ENCODE measurements at regions not wholly inside any gene's neighbourhood (a gene's known extent, or its start where the extent isn't known, plus 50 kb on each side); places are given as distances from the start of the nearest gene placed in this dataset.
"Not testable (repeated sequence)": the region's sequence is repeated elsewhere in the genome, so short reads cannot be mapped to it uniquely, and the experiment has no call there.

DNA sequence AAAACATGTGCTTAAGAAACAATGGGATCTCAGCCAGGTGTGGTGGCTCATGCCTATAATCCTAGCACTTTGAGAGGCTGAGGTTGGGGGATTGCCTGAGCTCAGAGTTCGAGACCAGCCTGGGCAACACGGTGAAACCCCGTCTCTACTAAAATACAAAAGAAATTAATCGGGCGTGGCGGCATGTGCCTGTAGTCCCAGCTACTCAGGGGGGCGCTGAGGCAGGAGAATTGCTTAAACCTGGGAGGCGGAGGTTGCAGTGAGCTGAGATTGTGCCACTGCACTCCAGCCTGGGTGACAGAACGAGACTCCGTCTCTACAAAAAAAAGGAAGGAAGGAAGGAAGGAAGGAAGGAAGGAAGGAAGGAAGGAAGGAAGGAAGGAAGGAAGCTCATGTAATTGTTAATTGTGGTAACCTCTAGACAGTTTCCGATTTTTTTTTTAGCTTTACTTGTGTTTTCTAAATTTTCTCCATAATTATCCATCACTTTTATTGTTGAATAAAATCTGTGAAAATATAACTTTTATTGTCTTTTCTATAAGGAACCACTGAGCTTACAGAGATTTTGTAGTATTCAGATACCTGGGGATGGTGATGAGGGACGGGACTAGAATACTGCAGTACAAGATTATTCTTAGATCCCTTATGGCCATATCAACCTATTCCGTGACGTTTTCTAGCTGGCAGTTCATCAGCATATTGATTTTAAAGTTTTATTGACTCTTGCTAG, 506.9 kb downstream of the NR2F2 start:
- in situ Hi-C loops (cut with HindIII; ENCODE audit: low pct_unique_long_range_greater_than_20kb, low sequenced_read_pairs): no loop called here
- no peak for TF ChIP-seq JUND (IDR thresholded peaks at IDR 0.05; ENCODE audit: low read depth)

DNA sequence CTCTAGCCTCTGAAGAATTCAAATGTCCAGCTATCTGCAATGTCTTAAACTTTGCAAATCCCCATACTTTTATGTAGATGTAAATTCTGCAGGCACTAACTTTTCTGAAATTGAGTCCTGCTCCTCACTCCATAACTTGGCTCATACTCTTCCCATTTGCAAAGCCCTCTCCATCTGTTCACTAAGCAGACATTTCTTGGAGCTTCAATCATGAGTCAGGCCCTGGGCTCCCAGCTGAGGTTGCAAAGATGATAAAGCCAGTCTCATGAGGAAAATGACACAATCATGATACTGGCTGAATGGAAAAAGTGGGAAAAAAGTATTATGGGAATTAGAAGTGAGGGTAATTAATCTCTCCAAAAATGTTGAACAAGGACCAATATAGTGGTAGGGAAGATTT, 507.6 kb downstream of the NR2F2 start:
- no peak for DNase-seq (ENCODE audit: low read depth in 1 of 2, low spot score in 1 of 2)

More for the DNA sequence above, 506.9 kb downstream of the NR2F2 start:
- DNase-seq (ENCODE audit: low read depth in 1 of 2, low spot score in 1 of 2): no peak

GRCh38 chr15:96849271-96849900, 518.9 kb downstream of the NR2F2 start:
- in situ Hi-C loops (cut with HindIII; ENCODE audit: low pct_unique_long_range_greater_than_20kb, low sequenced_read_pairs): no loop called here
- DNase-seq (ENCODE audit: low read depth in 1 of 2, low spot score in 1 of 2): no peak
- TF ChIP-seq JUND (IDR thresholded peaks at IDR 0.05; ENCODE audit: low read depth): no peak

More for the DNA sequence above, 507.6 kb downstream of the NR2F2 start:
- TF ChIP-seq JUND (IDR thresholded peaks at IDR 0.05; ENCODE audit: low read depth): no peak
- in situ Hi-C loops (cut with HindIII; ENCODE audit: low pct_unique_long_range_greater_than_20kb, low sequenced_read_pairs): no loop called here

- no peak for DNase-seq (ENCODE audit: low read depth in 1 of 2, low spot score in 1 of 2)
- in situ Hi-C loops (cut with HindIII; ENCODE audit: low pct_unique_long_range_greater_than_20kb, low sequenced_read_pairs): no loop called here
- TF ChIP-seq JUND (IDR thresholded peaks at IDR 0.05; ENCODE audit: low read depth): no peak
Observed at GRCh38 chr15:96851613-96852012, 521.1 kb downstream of the NR2F2 start.

DNA sequence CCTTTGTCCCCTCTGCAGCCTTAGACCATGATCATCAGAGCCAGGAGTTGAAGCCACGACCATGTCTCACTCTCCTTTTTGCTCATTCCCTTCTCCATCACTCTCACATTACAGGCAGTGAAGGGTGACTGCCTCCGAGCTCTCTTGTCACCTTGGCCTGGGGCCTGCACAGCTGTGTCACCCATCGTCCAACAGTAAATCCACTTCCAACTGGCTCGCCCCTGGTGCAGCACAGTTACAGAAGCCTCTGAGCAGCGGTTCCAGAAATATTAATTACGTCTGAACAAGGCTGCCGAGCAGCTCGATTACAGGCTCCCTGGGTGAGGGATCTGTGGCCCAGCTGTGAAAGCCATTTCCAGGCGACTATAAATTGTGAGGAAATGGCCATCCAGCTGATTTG, 528.2 kb downstream of the NR2F2 start:
- in situ Hi-C loops (cut with HindIII; ENCODE audit: low pct_unique_long_range_greater_than_20kb, low sequenced_read_pairs): no loop called here
- no peak for DNase-seq (ENCODE audit: low read depth in 1 of 2, low spot score in 1 of 2)
- no peak for TF ChIP-seq JUND (IDR thresholded peaks at IDR 0.05; ENCODE audit: low read depth)

GRCh38 chr15:96860741-96861140, 530.2 kb downstream of the NR2F2 start:
- in situ Hi-C loops (cut with HindIII; ENCODE audit: low pct_unique_long_range_greater_than_20kb, low sequenced_read_pairs): no loop called here
- DNase-seq (ENCODE audit: low read depth in 1 of 2, low spot score in 1 of 2): no peak
- no peak for TF ChIP-seq JUND (IDR thresholded peaks at IDR 0.05; ENCODE audit: low read depth)

GRCh38 chr15:96867992-96868391, 537.5 kb downstream of the NR2F2 start:
- in situ Hi-C loops (cut with HindIII; ENCODE audit: low pct_unique_long_range_greater_than_20kb, low sequenced_read_pairs): no loop called here
- no peak for DNase-seq (ENCODE audit: low read depth in 1 of 2, low spot score in 1 of 2)
- TF ChIP-seq JUND (IDR thresholded peaks at IDR 0.05; ENCODE audit: low read depth): no peak

DNA sequence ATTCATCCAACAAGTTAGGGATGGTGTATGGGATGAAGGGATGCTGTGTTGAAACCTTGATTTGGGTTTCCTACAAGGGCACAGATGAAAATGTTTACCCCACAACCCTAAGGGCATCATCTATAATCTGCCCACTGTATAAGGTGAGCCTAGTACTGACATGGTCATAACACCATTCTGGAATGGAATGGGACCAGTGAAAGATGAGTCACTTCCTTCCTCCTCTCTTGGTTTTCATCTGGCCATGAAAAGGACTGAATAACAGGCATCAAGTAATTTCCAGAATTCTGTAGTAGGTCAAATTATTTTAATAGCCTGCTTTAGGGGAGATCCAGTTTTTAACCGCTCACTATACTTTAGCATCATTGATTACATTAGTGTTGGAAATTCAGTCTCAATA, 538.6 kb downstream of the NR2F2 start:
- no peak for TF ChIP-seq JUND (IDR thresholded peaks at IDR 0.05; ENCODE audit: low read depth)
- in situ Hi-C loops (cut with HindIII; ENCODE audit: low pct_unique_long_range_greater_than_20kb, low sequenced_read_pairs): no loop called here
- DNase-seq (ENCODE audit: low read depth in 1 of 2, low spot score in 1 of 2): no peak

GRCh38 chr15:96869790-96870189, 539.3 kb downstream of the NR2F2 start:
- no peak for TF ChIP-seq JUND (IDR thresholded peaks at IDR 0.05; ENCODE audit: low read depth)
- in situ Hi-C loops (cut with HindIII; ENCODE audit: low pct_unique_long_range_greater_than_20kb, low sequenced_read_pairs): no loop called here
- DNase-seq (ENCODE audit: low read depth in 1 of 2, low spot score in 1 of 2): no peak

DNA sequence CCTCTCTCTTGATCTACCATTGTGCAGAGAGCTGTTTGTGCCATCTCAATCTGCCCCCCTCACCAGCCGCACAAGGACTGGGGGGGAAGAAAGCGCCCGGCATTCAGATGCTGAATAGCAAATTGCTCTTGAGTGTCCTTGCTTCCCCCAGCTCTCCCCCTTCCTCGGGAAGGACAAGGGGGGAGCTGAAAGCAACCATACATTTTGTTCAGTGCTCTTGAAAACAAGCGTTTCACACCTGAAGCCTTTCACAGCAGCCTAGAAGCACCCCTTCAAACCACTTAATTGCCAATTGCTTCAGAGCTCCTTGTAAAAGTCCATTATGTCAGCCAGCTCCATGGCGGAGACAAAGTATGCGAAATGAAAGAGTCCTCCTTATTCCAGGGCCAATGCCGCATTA, 540.1 kb downstream of the NR2F2 start:
- TF ChIP-seq JUND (IDR thresholded peaks at IDR 0.05; ENCODE audit: low read depth): no peak
- no peak for DNase-seq (ENCODE audit: low read depth in 1 of 2, low spot score in 1 of 2)
- in situ Hi-C loops (cut with HindIII; ENCODE audit: low pct_unique_long_range_greater_than_20kb, low sequenced_read_pairs): no loop called here

- DNase-seq (ENCODE audit: low read depth in 1 of 2, low spot score in 1 of 2); in situ Hi-C loops (cut with HindIII; ENCODE audit: low pct_unique_long_range_greater_than_20kb, low sequenced_read_pairs): not testable (repeated sequence)
Observed at GRCh38 chr15:96877442-96877841, 546.9 kb downstream of the NR2F2 start.

GRCh38 chr15:96878129-96878528, 547.6 kb downstream of the NR2F2 start:
- TF ChIP-seq JUND (IDR thresholded peaks at IDR 0.05; ENCODE audit: low read depth): no peak
- DNase-seq (ENCODE audit: low read depth in 1 of 2, low spot score in 1 of 2): no peak
- in situ Hi-C loops (cut with HindIII; ENCODE audit: low pct_unique_long_range_greater_than_20kb, low sequenced_read_pairs): no loop called here

DNA sequence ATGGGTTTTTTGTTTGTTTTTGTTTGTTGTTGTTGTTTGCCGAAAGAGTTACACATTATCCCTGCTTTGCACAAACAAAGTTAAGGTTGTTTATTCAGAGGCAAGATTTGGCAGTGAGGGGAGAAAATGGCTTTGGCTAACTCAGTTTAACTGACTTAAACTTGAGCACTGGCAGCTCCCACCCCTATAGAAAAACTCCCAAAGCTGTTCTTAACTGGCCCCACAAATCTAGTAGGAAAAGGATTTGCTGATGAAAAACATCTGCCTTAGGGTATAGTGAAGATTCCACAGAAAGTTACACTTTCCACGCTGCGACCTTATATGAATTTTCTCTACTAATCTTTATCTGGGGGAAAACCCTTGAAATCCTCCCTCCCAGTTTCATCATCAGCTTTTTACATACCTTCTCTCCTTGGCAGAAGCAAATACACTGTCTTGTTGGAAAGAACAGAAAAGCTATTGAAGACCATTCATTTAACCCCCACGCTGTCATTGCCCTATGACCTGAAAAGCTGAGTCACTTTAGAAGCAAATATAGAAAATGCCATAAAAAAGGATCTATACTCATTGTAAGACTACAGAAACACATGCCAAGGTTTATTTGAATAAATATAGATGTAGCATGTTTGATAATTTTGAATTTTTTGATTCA, 551.7 kb downstream of the NR2F2 start:
- no peak for DNase-seq (ENCODE audit: low read depth in 1 of 2, low spot score in 1 of 2)
- TF ChIP-seq JUND (IDR thresholded peaks at IDR 0.05; ENCODE audit: low read depth): no peak
- in situ Hi-C loops (cut with HindIII; ENCODE audit: low pct_unique_long_range_greater_than_20kb, low sequenced_read_pairs): no loop called here

All from T47D (cell line).